Mesothelial cell of epicardium (in vitro differentiated cells): ENCODE measurements at regions not wholly inside any gene's neighbourhood (a gene's known extent, or its start where the extent isn't known, plus 50 kb on each side); places are given as distances from the start of the nearest gene placed in this dataset.

Experiments used
- DNase-seq, 2 experiments: peaks; one replicate each; pipeline ENCODE4 v3.0.0; 2021; ENCODE audit warnings: low spot score in 2 of 2; ENCODE audit not compliant: unreplicated experiment in 2 of 2
- H3K27ac Mint-ChIP-seq: 2 replicates; pipeline ENCODE4 v1.8.0; 2021; ENCODE audit warnings: mixed read lengths
- H3K27me3 Mint-ChIP-seq: 2 replicates; pipeline ENCODE4 v1.8.0; 2021; ENCODE audit warnings: low read depth, mixed read lengths
- H3K36me3 Mint-ChIP-seq: 2 replicates; pipeline ENCODE4 v1.8.0; 2021; ENCODE audit warnings: mixed read lengths
- H3K4me1 Mint-ChIP-seq: 2 replicates; pipeline ENCODE4 v1.8.0; 2021; ENCODE audit warnings: mixed read lengths
- H3K4me3 Mint-ChIP-seq: 2 replicates; pipeline ENCODE4 v1.8.0; 2021; ENCODE audit warnings: mild to moderate bottlenecking, moderate library complexity, mixed read lengths
- H3K9me3 Mint-ChIP-seq: 2 replicates; pipeline ENCODE4 v1.8.0; 2021; ENCODE audit warnings: mixed read lengths
- CTCF ChIP-seq: fragments of 200-600 bp; sonication (generic); IDR thresholded peaks from one replicate; pipeline ENCODE4 v1.5.0; 2021; ENCODE audit warnings: antibody characterized with exemption; ENCODE audit not compliant: unreplicated experiment

- Mint-ChIP-seq H3K9me3 (no peaks in the 10 kb centered on the region), H3K27ac (no peak overlapping the region), H3K4me1 (no peaks in the 10 kb centered on the region), H3K36me3 (no peaks in the 10 kb centered on the region), H3K27me3 (peaks cover 21% of the 10 kb centered on the region), H3K4me3 (no peak overlapping the region)
- no peak for TF ChIP-seq CTCF
- no peak for DNase-seq
Observed at GRCh38 chr17:15012351-15012980, 252.7 kb downstream of the PMP22 start.

- H3K4me3 Mint-ChIP-seq: no peak overlapping the region
- DNase-seq: no peak
- H3K27ac Mint-ChIP-seq: no peak overlapping the region
- no peaks in the 10 kb centered on the region for H3K36me3 Mint-ChIP-seq
- no peaks in the 10 kb centered on the region for H3K9me3 Mint-ChIP-seq
- TF ChIP-seq CTCF: no peak
- peaks cover 36% of the 10 kb centered on the region for H3K27me3 Mint-ChIP-seq
- H3K4me1 Mint-ChIP-seq: no peaks in the 10 kb centered on the region
Observed at GRCh38 chr17:15009087-15009486, 256.0 kb downstream of the PMP22 start.

- peaks cover 33% of the 10 kb centered on the region for H3K27me3 Mint-ChIP-seq
- no peak for DNase-seq
- H3K9me3 Mint-ChIP-seq: no peaks in the 10 kb centered on the region
- H3K4me1 Mint-ChIP-seq: peaks cover 3% of the 10 kb centered on the region
- no peaks in the 10 kb centered on the region for H3K36me3 Mint-ChIP-seq
- no peak for TF ChIP-seq CTCF
- H3K27ac Mint-ChIP-seq: no peak overlapping the region
- no peak overlapping the region for H3K4me3 Mint-ChIP-seq
Observed at GRCh38 chr17:15007147-15007553, 258.0 kb downstream of the PMP22 start.

GRCh38 chr17:15006421-15007128 lies 258.6 kb downstream of the PMP22 start:
- Mint-ChIP-seq H3K4me3 (no peak overlapping the region), H3K27ac (no peak overlapping the region), H3K36me3 (no peaks in the 10 kb centered on the region), H3K9me3 (no peaks in the 10 kb centered on the region), H3K4me1 (peaks cover 4% of the 10 kb centered on the region), H3K27me3 (peaks cover 34% of the 10 kb centered on the region)
- no peak for TF ChIP-seq CTCF
- DNase-seq: no peak

- Mint-ChIP-seq H3K9me3 (no peaks in the 10 kb centered on the region), H3K36me3 (no peaks in the 10 kb centered on the region), H3K27me3 (peaks cover 13% of the 10 kb centered on the region), H3K4me3 (no peak overlapping the region), H3K27ac (no peak overlapping the region), H3K4me1 (peaks cover 4% of the 10 kb centered on the region)
- DNase-seq: no peak
- no peak for TF ChIP-seq CTCF
Observed at GRCh38 chr17:15000661-15001060, 264.5 kb downstream of the PMP22 start.
